DMS114 treated with DMSO at 0.1 percent for 48 hours (cell line): ENCODE measurements at regions not wholly inside any gene's neighbourhood (a gene's known extent, or its start where the extent isn't known, plus 50 kb on each side); places are given as distances from the start of the nearest gene placed in this dataset.

Experiments
- DNase-seq: peaks from one replicate; lab custom pipeline; 2025; ENCODE audit not compliant: unreplicated experiment; lab: John Stamatoyannopoulos, UW

GRCh38 chr2:20150110-20150706 is 74.7 kb downstream of the SDC1 start:
- no peak for DNase-seq

DNA sequence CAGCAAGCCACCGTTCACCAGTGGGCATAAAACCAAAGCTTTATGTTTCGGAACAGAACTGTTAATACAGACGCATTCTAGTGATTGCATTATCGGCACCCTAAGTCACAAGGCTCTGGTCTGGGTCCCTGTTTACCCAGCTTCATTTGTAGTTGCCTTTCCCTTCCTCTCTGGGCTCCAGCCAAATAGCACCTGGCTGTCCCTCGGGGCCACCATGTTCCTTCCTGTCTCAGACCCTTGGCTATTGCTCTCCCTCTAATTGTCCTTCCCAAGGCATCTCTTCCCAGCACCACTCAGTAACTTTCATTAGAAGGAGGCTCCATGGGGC is 75.3 kb downstream of the SDC1 start:
- no peak for DNase-seq

GRCh38 chr2:20148923-20149702 is 75.8 kb downstream of the SDC1 start:
- no peak for DNase-seq

DNA sequence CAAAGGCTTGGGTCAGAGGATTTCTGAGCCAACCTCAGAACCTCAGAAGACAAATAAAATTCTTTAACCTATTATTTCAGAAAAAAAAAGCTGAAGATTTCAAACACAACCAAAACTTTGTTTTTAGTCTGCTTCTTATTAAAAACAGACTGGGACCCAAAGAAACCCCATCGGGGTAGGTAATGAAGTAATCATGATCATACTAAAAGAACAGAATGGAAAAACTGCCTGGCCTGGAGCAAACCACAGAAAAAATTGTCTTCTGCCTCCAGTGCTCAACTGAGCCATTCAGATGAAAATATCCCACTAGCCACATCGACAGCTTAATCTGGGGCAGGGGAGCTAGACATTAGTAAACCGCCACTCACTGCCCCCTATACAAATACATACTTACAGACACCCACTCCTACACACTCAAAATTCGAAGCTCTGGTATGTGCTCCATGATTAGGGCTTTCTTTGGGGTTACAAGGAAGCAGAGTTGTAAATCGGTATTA is 76.5 kb downstream of the SDC1 start:
- no peak for DNase-seq

- no peak for DNase-seq
Measured at GRCh38 chr2:20147351-20147750, 77.6 kb downstream of the SDC1 start.

DNA sequence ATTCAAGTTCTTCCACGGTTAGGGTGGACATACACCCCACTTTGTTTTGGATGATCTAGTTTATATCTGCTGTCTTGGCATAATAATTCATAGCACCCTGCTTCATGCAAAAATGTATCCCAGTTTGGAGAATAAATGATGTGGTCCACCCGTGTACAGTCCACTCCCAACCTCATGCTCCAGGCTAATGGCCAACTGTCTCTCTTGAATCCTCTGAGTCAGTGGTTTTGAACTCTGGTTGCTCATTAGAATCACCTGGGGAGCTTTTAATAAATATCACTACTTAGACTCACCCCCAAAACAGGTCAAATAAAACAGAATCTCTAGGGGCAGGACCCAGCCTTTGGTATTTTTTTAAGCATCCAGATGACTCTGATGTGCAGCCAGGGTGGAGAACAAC is 78.5 kb downstream of the SDC1 start:
- no peak for DNase-seq

DNA sequence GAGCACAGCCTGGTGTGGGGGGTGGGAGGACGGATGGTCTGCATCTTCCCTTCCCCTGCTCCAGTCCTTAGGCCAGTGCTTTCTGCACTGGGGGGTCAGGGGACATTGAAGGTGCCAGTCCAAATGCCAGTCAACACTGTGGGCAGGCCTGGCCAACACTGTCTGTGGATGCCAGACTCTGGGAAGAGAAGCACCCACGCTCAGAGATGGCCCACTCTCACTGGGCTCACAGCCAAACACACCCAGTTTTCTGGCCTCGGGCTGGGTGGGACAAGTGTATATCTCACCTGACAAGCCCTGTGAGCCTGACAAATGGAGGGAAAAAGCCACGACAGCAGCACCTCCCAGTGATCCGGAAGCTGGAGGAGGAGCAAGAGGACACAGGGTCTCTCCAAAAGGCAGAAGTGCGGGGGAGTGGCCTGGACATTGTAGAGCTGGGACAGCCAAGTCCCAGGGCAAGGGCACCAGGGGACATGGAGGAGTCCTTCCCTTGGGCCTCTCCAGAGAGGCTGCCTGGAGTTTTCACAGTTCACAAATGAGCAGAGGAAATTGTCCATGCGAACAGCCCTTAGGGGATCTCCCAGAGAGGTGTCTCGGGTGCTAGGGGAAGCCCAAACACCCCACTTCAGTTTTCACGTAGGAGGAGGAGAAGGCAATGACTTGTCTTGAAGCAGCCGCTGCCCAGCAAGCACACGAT is 79.3 kb downstream of the SDC1 start:
- DNase-seq: no peak

GRCh38 chr2:20144861-20145260 is 80.1 kb downstream of the SDC1 start:
- no peak for DNase-seq

DNA sequence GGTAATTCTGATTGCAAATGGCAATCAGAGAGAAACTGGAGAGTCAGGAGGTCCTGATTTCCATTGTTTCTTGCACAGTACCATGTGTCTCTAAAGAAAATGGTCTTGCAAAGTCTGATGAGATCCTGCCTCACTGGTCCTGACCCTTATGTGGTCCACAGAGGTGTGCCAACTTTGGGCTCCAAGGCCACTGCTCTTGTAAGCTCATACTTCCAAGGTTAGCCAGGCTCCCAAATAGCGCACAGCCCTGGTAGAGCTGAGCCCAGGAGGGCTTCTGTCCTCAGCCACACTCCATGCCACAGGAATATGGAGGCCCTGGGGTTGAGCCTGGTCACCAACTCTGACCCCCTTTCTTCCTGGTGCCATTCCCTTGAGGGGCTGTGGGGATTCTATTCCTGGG is 80.7 kb downstream of the SDC1 start:
- no peak for DNase-seq

DNA sequence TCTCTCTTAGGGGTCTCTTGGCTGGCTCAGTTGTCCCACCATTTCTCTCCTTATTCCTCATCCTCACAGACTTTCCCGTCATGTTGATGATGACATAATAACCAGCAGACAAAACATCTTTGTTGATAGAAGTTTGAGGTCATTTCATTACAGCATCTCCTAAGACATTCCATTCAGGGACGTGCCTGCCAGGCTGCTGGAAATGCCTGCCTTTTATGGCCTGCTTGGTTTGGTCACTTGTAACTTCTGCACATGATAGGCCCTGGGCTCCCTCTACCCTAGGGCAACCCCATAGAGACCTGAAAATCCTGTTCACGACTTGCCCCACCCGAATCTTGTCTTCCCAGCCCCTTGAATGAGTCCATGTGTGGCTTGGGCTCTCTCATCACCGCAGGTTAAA is 81.7 kb downstream of the SDC1 start:
- DNase-seq: no peak

- DNase-seq: no peak
Measured at GRCh38 chr2:20141806-20142205, 83.1 kb downstream of the SDC1 start.

DNA sequence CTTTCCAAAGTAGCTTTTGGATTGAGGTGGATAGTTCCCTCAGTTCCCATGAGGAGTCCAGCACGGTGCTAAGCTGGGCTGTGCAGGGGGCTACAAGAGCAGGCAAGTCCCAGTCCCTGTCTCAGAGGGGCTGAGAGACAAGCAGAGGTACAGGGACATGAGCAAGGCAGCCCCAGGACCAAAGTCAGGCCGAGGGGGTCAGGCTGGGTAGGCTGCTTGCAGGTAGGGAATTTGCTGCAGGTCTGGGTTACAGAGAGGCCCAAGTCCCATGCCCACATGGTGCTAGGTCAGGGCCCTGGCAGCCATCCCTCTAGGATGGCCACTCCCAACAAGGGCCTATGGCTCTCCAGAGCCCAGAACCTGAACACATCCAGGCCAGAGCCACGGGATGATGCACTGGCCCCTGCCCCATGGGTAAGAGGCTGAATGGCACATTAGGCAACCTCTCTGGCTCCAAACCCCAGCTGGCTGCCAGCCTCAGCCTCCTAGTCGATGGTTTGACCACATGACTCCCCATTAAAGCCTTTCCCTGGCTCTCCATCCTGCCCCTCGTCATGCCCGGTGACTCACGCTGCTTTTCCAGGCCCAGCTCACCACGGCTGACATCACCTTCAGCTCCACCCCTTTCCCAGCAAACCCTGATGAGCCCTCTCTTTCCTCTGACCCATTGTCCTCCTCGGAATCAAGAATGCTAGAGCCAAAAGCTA is 83.7 kb downstream of the SDC1 start:
- DNase-seq: no peak

- no peak for DNase-seq
Measured at GRCh38 chr2:20140321-20141055, 84.4 kb downstream of the SDC1 start.

DNA sequence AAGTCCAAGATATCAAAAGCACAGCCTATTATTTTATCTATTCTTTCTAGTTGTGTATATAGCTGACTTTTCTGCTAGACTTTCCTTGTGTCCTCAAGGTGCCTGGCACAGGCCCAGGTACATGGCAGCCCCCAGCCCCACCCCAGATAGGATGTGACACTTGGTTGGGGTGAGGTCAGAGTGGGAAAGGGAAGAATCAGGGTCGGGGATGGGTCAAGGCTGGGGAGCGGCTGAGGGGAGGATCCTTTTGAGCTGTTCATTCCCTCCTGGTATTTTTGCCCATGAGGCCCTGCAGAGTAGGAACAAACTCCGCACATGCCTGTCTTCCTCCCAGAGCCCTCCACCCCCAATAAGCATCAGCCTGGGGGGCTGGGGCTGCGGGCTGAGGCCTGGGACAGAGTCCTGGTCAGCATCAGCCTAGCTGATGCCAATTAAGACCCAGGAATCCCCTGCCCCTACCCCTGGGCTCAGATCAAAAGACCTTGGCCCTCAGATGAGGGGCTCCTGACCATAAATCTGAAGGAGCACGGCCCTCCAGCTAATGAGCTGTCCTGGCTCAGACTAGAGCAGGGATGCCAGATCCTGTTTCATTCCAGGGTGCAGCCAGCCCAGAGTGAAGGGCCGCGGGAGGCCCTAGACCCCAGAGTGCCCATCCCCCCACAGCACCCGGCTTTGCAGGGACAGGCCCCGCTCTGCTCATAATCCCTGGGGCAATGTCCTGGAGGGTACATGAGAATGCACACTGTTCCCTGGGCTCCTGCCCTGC is 85.3 kb downstream of the SDC1 start:
- DNase-seq: no peak

DNA sequence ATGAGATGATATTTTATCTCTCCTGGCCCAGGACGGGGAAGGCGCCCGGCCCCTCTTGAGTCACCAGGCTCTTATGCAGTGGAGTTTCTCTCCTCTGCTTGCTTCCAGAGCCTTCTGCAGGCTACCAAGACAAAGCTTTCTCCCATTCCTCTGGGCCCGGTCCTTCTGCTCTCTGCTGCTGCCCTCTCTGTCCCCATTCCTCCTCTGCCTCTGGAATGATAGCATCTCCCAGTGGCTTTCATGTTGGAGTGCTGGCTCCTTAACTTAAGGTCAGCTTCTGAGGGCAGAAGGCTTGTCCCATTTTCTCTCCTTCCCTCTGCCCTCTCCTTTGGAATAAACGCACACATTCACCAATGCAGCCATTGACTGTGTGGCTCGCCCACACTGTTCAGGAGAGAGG is 86.2 kb downstream of the SDC1 start:
- DNase-seq: no peak

GRCh38 chr2:20137884-20138283 is 86.5 kb upstream of the LAPTM4A start:
- DNase-seq: no peak

DNA sequence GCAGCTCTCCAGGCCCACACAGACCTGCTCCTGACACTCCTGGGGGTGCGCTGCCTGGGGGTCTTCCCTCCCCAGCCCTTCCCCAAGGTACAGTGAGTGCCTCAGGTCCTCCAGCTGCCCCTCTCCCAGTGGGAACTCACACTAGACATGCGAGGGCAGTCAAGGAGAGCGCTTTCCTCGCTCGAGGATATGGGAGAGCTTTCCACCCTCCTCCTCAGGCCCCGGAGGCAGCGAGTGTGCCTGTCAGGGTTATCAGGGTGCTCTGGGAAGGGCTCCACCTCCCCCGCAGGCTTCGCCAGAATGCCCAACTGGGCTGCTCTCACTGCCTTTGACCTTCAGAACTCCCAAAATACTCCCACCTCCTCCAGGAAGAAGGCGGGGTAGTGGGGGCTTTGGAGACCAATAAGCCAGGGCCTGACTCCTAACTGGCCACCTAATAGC is 85.7 kb upstream of the LAPTM4A start:
- DNase-seq: no peak

GRCh38 chr2:20136149-20136548 is 84.7 kb upstream of the LAPTM4A start:
- no peak for DNase-seq

DNA sequence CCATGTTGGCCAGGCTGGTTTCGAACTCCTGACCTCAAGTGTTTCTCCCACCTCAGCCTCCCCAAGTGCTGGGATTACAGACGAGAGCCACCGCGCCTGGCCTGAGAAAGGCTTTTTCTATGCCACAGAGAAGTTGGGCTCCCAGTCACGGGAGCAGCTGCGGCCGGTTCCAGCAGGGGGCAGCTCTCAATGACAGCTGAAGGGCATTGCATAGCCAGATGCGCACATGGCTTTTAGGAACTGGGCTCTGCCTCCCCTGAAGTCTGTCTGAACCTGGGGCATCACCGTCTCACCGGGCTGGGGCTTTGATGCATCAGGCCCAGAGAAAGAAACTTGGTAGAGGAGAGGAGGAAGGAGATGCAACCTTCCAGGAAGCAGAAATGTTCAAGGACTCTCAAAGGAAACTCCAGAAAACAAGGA is 84.2 kb upstream of the LAPTM4A start:
- DNase-seq: no peak

DNA sequence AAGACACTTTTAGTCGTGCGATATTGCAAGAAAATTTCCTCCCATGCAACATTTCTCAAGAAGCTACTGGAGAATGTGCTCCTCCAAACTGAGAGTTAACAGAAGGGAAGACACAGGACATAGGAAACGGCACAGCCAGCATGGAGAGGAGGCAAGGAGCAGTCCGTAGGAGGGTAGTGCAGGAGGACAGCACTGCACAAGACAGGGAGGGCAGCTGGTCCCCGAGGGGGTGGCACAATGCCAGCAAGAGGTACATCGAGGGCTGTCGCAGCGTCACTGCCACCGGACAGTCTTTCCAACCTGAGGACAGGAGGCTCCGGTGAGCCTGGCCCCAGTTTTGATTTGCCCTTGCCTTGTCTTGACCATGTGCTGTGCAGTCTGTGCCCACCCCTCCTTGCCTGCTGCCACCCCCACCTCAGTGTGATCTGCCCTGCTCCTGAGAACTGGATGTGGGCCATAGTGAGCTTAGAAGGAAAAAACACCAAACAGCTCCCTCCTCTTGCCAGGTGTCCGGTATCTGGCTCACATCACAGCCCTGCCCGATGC is 81.6 kb upstream of the LAPTM4A start:
- DNase-seq: no peak
